ENCODE measurements at regions not wholly inside any gene's neighbourhood (a gene's known extent, or its start where the extent isn't known, plus 50 kb on each side); places are given as distances from the start of the nearest gene placed in this dataset.

DNA sequence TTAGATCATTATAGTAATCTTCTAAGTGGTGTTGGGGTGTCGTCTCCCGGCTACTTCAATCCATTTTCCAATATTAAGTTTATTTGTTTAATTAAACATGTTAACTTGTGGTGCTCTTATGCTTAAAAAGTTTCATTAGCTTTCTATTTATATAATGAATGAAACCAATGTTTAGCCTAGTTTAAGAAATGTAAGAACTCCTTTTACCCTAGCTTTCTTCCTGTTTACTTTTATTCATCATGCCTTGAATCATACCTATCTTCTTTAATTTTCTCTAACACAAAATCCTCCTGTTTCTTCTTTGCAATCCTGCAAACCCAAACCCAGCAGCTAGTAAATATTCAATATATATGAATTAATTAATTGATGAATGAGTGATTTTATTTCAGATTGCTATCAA is 1276.7 kb upstream of the PIK3C3 start:
- H4K20me1 ChIP-seq (replicated peaks in 1 of 2; ENCODE audit: control insufficient read depth in 1 of 2, insufficient read depth in 2 of 2, low read length in 2 of 2) = no peaks in the 10 kb centered on the region
- no peaks in the 10 kb centered on the region for H3K27me3 ChIP-seq (replicated peaks in 1 of 4; ENCODE audit: control insufficient read depth in 3 of 4, extremely low read depth in 1 of 4, insufficient read depth in 3 of 4, low read length in 3 of 4)
- no peak overlapping the region for H4K91ac ChIP-seq (replicated peaks; ENCODE audit: insufficient read length, low read length)
- CTCF ChIA-PET (ENCODE audit: partially characterized antibody) = interaction anchor here (0.8 to 1.0 kb wide), 2 partner anchors 16 to 713 kb away, joined by 3 to 4 read pairs; no protein-coding TSS in a partner anchor
- WGBS, 2 experiments (ENCODE audit: extremely low coverage in 1 of 2, insufficient coverage in 1 of 2, insufficient read length in 1 of 2, insufficient replicate concordance in 2 of 2, low coverage in 1 of 2, low lambda C conversion rate in 2 of 2, missing lambda C conversion rate in 1 of 2) = 98% methylated on average over 2 of the region's 2 CpGs; no CpG with 5 or more reads in 1 of the 2 experiments
- H2AK5ac ChIP-seq (ENCODE audit: low read depth, low read length) = no peak overlapping the region
- no peak overlapping the region for H2BK20ac ChIP-seq (ENCODE audit: low read length)
- no peaks in the 10 kb centered on the region for H3K79me1 ChIP-seq (ENCODE audit: low read depth, low read length)
- H3K18ac ChIP-seq (ENCODE audit: extremely low read depth, low read length) = no peak overlapping the region
- no peak overlapping the region for H3K14ac ChIP-seq (ENCODE audit: insufficient read length)
- POLR2A ChIA-PET (ENCODE audit: partially characterized antibody) = no interaction called here
- DNase-seq (ENCODE audit: low read depth in 1 of 2, low spot score in 2 of 2) = no peak
- no peaks in the 10 kb centered on the region for H3K4me1 ChIP-seq (replicated peaks in 1 of 4; ENCODE audit: control insufficient read depth in 3 of 4, insufficient read depth in 4 of 4, low read length in 3 of 4)
- no peak overlapping the region for H3K56ac ChIP-seq (replicated peaks; ENCODE audit: insufficient read length, low read depth, low read length)
- no peaks in the 10 kb centered on the region for H3K79me2 ChIP-seq (ENCODE audit: control insufficient read depth in 1 of 2, insufficient read depth in 2 of 2, low read length in 2 of 2)
- no peak overlapping the region for H2BK120ac ChIP-seq (replicated peaks; ENCODE audit: low read depth, low read length)
- no peak overlapping the region for H4K5ac ChIP-seq (ENCODE audit: insufficient read length, low read depth, low read length)
- H3K23me2 ChIP-seq (ENCODE audit: low read depth, low read length) = no peaks in the 10 kb centered on the region
- no peak overlapping the region for H3K4me2 ChIP-seq (ENCODE audit: insufficient read depth in 1 of 2, low read depth in 2 of 2, low read length in 2 of 2)
- no peak for FAIRE-seq
- no peaks in the 10 kb centered on the region for H3K36me3 ChIP-seq (ENCODE audit: control insufficient read depth in 2 of 4, insufficient read depth in 4 of 4, low read length in 3 of 4)
- no peaks in the 10 kb centered on the region for H3K9me3 ChIP-seq (ENCODE audit: insufficient read depth in 2 of 2, low read depth in 1 of 2, low read length in 1 of 2)
- no peak overlapping the region for H3K23ac ChIP-seq (ENCODE audit: insufficient read length)
- no peak overlapping the region for H2BK5ac ChIP-seq (ENCODE audit: low read depth, low read length)
- H3K4me3 ChIP-seq (ENCODE audit: extremely low read depth in 1 of 4, insufficient read depth in 2 of 4, low read depth in 3 of 4, low read length in 4 of 4) = no peak overlapping the region
- TF ChIP-seq MAX (IDR thresholded peaks at IDR 0.05) = no peak
- no peak for TF ChIP-seq EP300 (IDR thresholded peaks at IDR 0.05; ENCODE audit: borderline replicate concordance in 1 of 2, low read depth in 2 of 2, low read length in 2 of 2)
- TF ChIP-seq SAP30 (IDR thresholded peaks at IDR 0.05; ENCODE audit: insufficient read depth, insufficient replicate concordance, low read length) = no peak
- TF ChIP-seq, protein P1, sequence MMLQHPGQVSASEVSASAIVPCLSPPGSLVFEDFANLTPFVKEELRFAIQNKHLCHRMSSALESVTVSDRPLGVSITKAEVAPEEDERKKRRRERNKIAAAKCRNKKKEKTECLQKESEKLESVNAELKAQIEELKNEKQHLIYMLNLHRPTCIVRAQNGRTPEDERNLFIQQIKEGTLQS (IDR thresholded peaks at IDR 0.05; ENCODE audit: insufficient read depth, low read depth, low read length) = no peak
- TF ChIP-seq BACH1 (IDR thresholded peaks at IDR 0.05; ENCODE audit: low read length) = no peak
- no peak for TF ChIP-seq JUN (IDR thresholded peaks at IDR 0.05; ENCODE audit: low read depth, low read length)
- TF ChIP-seq TCF12 (IDR thresholded peaks at IDR 0.05; ENCODE audit: low read depth, low read length) = no peak
- TF ChIP-seq POU5F1 (IDR thresholded peaks at IDR 0.05; ENCODE audit: low read depth, low read length) = no peak
- no peak for TF ChIP-seq POLR2AphosphoS5 (IDR thresholded peaks at IDR 0.05; ENCODE audit: low read depth, low read length)
- H3K4ac ChIP-seq (replicated peaks; ENCODE audit: insufficient read length, low read depth, low read length) = no peak overlapping the region
- H2AFZ ChIP-seq (ENCODE audit: low read length) = no peak overlapping the region
- no peak overlapping the region for H3K9ac ChIP-seq (replicated peaks in 1 of 4; ENCODE audit: extremely low read depth in 1 of 4, low read depth in 3 of 4, low read length in 3 of 4)
- H4K8ac ChIP-seq (ENCODE audit: extremely low read depth, insufficient read depth, low read length) = no peak overlapping the region
- no peak overlapping the region for H3K27ac ChIP-seq (ENCODE audit: low read depth, low read length)
- no peak overlapping the region for H2BK15ac ChIP-seq (ENCODE audit: low read length)
- no peak overlapping the region for H2BK12ac ChIP-seq (ENCODE audit: low read depth, low read length)

Data from H1 (cell line).